Glomerular visceral epithelial cell (primary cell): ENCODE measurements at regions not wholly inside any gene's neighbourhood (a gene's known extent, or its start where the extent isn't known, plus 50 kb on each side); places are given as distances from the start of the nearest gene placed in this dataset.
A peak's percentile ranks its signal among the peaks of the same experiment; 100 is the strongest.

ENCODE experiments used
- DNase-seq: peaks from one replicate; pipeline ENCODE4 v3.0.0-alpha.2; 2016; ENCODE audit errors: extremely low spot score

GRCh38 chr4:24112466-24112865 is 222.6 kb upstream of the PPARGC1A start:
- no peak for DNase-seq

DNA sequence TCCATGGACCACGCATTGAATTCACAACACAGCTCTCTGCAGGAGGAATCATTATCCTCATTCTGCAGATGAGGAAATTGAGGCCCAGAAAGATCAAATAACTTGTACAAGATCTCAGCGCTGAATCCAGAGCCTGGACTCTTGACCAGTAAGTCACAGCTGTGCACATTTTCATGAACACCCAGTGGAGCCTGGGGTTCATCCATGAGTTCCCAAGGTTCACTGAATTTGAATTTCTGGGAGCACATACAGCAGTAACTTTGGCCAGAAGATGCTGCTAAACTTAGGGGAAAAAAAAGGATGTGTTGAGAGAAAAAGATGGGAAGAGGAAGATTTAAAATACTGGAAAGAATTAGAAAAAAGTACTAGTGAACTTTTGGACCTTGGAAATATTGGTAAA is 218.7 kb upstream of the PPARGC1A start:
- DNase-seq = no peak

DNA sequence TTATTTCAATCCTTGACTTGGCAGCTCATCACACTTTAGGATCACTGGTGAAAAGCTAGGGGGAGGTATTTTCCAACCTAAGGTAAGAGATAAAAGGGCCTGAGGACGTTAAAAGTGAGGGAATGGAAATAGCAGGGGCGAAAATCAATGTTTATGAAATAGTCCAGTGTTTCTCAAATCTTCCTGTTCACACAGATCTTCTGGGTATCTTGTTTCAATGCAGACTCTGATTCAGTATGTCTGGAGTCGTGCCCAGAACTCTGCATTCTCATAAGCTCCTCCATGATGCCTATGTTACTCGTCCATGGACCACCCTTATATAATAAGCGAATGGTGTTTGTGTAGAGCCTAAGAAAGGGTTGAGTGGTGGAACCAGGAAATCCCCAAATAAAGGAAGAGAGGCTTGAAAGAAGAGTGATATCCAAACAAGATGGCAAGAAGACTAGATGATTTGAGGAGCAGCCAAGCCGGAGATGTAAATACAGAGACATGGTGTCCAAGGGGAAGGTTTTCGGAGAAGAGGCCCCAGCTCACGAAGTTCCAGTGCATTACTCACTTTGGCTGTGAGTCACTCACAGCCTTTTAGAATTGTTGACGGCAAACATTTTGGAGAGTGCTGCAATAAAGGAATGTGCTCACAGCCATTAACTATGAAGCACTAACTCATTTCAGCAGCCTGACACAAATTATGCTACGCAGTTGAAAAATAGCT is 215.6 kb upstream of the PPARGC1A start:
- peak; percentile 44 for DNase-seq

- peak; percentile 3 for DNase-seq
Measured at GRCh38 chr4:24104158-24104565, 214.3 kb upstream of the PPARGC1A start.

DNA sequence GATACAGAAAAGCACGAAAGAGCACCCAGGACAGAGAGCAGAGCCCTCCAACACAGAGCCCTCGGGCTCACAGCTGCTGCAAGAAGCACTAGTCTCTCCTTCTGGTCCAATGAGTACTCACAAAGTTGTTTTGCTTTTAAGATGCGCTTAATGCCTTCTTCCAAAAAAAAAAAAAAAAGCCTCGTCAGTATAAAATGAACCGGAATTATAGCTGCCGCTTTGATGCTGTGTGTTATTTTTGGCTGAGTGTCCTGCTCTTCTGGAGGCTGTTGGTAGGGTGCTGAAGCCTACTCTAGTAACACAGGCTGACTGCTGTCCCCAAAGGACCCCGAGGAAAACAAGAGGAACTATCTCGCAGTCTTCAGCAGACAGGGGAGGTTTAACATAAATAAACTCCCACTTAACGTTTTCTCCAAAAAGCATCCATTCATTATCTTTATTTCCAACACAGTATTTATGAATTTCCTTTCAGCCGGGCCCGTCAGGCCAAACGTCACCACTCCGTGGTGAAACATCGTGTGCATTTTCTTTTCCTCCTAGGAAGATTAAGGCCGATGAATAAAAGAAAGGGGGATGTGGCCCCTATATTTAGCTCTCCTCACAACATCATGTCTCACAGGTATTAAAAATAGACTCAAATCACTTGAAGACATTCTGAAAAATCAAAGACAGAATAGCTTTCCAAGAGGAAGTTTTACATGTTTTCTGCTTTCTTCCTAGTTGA is 213.7 kb upstream of the PPARGC1A start:
- no peak for DNase-seq

DNA sequence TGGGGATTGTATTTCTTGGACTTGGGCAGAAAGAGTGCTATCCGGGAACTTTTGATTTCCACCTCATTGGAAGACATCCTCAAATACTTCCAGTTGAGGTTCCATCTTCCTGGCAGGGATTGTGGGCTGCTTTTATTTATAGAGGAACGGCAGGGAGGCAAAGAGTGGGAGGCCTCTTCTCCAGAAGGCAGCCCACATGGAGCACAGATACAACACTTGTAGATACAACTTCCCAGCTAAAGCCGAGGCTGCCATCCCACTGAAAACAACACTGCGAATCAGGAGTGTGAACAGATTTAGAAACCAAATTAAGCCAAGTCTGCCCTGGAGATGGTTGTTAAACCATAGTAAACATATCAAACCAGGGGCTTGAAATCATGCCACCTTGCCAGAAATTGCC is 212.8 kb upstream of the PPARGC1A start:
- DNase-seq = no peak

- DNase-seq = no peak
Measured at GRCh38 chr4:24096603-24097002, 206.8 kb upstream of the PPARGC1A start.

DNA sequence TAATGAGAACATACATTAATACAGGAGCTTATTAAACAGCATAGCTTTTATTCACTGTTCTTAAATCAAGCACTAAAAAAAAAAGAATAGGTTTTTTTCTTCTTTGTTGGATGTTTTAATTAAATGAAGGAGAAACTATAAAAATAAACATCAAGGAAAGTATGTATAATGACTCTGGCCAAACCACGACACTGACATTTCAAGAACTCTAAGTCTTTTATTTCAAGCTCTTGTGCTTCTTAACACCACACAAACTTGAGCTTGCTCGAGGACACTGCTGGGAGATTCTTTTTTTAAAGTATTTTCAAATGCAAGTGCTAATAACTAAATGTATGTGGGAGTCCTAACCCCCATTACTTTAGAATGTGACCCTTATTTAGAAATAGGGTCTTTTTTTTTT is 204.9 kb upstream of the PPARGC1A start:
- no peak for DNase-seq

DNA sequence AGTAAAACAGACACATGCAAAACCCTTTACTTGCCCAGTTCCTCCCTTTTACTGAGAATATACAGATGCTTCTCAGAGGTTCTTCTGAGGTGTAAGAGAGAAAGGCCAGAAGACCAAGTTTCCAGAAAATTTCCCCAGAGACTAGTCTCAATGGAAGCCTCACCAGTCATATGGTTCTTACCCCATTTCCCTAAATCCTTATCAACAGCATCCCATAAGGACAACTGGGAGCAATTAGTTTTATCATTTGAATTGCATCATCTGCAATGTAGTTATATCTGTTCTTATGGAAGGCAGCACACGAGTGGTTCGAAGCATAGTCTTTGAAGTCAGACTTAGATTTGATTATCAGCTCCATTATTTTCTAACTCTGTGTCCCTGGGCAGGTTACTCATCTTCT is 203.6 kb upstream of the PPARGC1A start:
- DNase-seq = no peak

- no peak for DNase-seq
Measured at GRCh38 chr4:24091639-24092233, 201.9 kb upstream of the PPARGC1A start.

GRCh38 chr4:24089851-24090534 is 200.1 kb upstream of the PPARGC1A start:
- DNase-seq = peak; percentile 7

GRCh38 chr4:24080871-24081270 is 191.0 kb upstream of the PPARGC1A start:
- no peak for DNase-seq

DNA sequence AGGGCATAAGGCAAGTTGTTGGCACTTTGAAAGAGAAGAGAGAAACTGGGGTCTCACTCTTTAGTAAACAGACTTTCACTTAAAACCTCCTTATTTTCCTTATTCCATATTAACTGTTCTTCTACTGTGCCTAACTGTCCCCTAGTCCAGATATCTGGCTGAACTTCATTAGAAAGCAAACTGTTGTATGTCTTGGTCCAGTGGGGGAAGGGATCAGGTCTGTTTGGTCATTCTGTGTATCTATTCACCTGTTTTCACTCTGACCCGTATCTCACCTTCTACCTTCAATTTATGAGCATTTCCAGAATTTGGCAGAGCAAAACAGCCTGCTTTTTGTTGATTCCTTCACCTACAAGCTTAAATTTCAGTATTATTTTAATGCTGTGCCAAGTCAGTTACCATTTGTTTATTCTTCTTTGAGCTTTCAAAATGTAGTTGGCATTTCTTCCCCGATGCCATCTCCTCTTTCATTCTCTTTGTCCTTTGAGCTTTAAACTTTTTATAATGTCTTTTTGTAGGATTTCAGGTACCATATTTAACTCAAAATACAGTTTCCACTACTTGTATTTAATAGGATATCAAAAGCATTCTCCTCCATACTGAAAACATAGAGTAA is 188.6 kb upstream of the PPARGC1A start:
- DNase-seq = no peak

GRCh38 chr4:24076811-24077210 is 187.0 kb upstream of the PPARGC1A start:
- DNase-seq = peak; percentile 7

DNA sequence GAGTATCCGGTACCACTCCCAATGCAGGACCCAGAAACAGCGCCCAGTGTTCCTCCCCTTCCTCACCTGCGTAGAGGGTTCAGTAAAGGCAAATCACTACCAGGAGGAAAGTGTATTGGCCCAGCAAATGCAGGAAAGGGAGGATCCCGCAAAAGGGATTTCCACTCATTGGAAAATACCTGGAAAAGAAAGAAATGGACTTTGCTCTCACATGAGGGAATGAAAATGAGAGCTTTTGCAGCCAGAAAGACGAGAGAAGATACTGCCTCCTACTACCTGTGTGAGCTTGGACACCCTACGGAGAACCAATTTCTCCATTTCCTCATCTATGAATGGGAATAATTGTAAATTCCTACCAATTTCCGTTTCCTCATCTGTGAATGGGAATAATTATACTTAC is 184.1 kb upstream of the PPARGC1A start:
- no peak for DNase-seq

DNA sequence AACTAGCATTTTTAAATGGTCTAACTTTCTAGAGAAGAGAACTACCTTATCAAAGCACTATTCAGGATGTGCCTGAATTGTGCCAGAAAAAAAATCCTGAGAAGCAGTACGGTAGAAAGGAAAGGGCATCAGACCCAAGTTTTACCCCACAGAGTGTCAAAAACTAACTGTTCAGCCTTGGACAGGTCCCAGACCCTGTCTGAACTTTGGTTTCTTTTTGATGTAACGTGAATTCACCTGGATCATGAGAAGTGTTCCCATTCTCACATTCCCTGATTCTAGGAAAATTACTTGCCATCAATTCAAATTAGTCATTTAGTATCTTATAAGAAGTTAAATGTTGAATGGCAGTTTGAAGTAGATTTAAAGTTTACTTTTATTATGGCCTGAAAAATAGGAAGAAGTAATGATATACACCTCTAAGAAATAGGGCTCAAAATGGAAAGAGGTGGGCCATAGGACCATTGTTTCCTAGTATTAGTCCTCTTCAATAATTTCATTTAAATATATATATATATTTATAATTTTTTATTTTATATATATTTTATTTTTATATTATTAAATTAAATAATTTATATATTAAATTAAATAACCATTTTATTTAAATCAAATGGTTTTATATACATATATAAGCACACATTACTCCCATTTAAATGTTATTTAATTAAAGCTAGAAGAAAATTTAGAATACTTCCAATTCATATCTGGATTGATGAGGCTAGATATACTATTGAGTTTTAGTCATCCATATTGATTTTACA is 181.9 kb upstream of the PPARGC1A start:
- DNase-seq = no peak

DNA sequence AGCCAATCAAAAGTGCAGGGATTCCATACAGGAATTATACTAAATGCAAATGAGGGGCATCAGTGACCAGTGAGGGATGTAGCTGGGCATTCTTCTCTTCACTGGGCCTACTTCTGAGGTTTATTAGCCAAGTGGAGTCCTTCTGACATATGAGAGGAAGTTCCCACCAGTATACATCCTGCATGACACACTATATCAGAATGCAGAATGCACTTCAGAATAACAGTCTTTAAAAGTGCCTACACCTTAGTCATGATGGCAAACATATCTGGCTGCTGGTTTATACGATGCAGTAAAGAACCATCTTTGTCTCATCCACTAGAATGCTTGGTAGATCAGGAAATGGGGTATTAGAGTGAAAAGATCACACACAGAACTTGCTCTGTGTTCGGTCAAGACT is 180.3 kb upstream of the PPARGC1A start:
- DNase-seq = peak; percentile 76

DNA sequence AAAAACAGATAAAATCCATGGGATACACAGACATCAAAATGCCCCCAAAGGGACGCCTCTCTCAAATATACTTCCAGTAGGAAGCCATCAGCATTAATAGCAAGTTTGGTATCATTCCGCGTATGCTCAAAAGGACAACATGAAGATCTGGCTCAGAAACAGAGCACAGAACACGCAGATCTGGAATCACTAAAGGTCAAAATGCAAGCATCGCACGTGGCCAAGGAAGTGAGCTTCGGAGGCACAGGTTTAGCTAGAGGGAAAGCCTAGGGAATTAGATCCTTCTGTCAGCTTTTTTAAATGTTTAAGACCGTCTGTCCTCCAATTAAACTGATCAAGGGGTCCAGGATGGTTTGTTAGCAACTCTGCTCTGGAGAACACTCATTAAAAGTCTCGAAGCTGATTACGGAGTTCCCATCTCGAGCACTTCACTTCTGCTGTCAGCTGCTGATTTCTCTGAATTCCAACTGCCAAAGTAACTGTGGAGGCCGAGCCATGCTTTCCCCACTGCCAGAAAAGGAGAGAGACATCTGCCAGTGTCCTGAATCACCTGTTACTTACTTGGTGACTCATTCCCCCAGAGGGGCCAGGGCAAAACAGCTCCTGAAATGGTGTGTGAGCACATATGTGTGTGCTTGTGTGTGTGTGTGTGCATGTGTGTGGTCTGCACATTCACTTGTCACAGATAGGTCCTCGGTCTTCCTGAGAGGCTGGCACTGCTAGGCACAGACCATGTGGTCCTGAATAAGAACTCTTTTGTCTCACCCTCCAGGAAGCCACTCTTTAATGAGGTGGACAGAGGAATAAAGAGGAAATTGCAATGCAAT is 177.7 kb upstream of the PPARGC1A start:
- DNase-seq = peak; percentile 85

- DNase-seq = no peak
Measured at GRCh38 chr4:24065974-24066373, 176.1 kb upstream of the PPARGC1A start.

DNA sequence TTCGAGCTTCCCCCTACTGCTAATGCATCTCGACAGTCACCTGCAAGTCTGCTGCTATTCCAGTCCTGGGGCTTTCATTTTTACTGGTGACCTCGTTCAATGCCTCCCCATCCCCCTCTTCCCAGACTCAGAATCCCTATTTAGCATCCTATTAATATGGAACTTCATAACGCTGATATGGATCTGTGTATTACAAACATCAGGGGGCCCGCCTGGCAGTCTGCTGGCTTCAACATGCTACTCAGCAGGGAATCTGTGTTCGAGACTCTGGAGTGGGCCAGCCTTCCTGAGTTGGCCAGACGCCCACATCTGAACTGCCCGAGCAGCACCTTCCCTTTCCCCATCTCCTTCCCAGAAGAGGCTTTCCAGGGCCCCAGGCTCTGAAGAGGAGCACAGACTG is 173.9 kb upstream of the PPARGC1A start:
- no peak for DNase-seq
